SK-N-SH (cell line): ENCODE measurements at regions not wholly inside any gene's neighbourhood (a gene's known extent, or its start where the extent isn't known, plus 50 kb on each side); places are given as distances from the start of the nearest gene placed in this dataset.

Source experiments
- CTCF ChIA-PET: fragments of 300-600, 350-600 bp; formaldehyde crosslinking; extraction: SDS; loops from one replicate; lab custom pipeline; 2021; lab: Yijun Ruan, JAX
- POLR2A ChIA-PET: fragments of 350-600 bp; sonication (Branson Sonifier 250); formaldehyde crosslinking; extraction: SDS; loops from one replicate; lab custom pipeline; 2020; ENCODE audit warnings: antibody characterized with exemption, inconsistent platforms; lab: Yijun Ruan, JAX
- DNase-seq: peaks from one replicate; pipeline ENCODE4 v3.0.0; 2012
- H2AFZ ChIP-seq: fragments of 200-600 bp; sonication (generic); 2 replicates; pipeline ENCODE4 v1.8.1; 2016; ENCODE audit warnings: antibody characterized with exemption, mild to moderate bottlenecking, low read depth
- H3F3A ChIP-seq: fragments of 200-600 bp; sonication (generic); replicated peaks from 2 replicates; pipeline ENCODE3; 2016; ENCODE audit warnings: antibody characterized with exemption, mild to moderate bottlenecking; ENCODE audit not compliant: insufficient read depth
- H3K27ac ChIP-seq, 2 experiments: fragments of 200-500 bp in 1 of 2; fragments of 200-600 bp in 1 of 2; sonication (Bioruptor generic) in 1 of 2; sonication (generic), shearing (Covaris generic) in 1 of 2; 2 replicates each; pipeline versions ENCODE4 v1.5.1 to v1.6.1; 2014 to 2016; ENCODE audit warnings: low read depth in 2 of 2, inconsistent platforms in 1 of 2, low read length in 1 of 2, mild to moderate bottlenecking in 1 of 2, mixed read lengths in 1 of 2
- H3K27me3 ChIP-seq: fragments of 200-600 bp; sonication (generic), shearing (Covaris generic); 2 replicates; pipeline ENCODE4 v1.6.1; 2016; ENCODE audit warnings: mixed run types; ENCODE audit not compliant: insufficient read depth
- H3K36me3 ChIP-seq, 2 experiments: fragments of 200-500 bp in 1 of 2; fragments of 200-600 bp in 1 of 2; sonication (Bioruptor generic) in 1 of 2; sonication (generic) in 1 of 2; replicated peaks in 1 of 2; 2 replicates each; pipeline versions ENCODE3 to v1.5.1; 2014 to 2016; ENCODE audit warnings: low read length in 1 of 2, mild to moderate bottlenecking in 1 of 2; ENCODE audit not compliant: insufficient read depth in 2 of 2, control insufficient read depth in 1 of 2
- H3K4me1 ChIP-seq, 2 experiments: fragments of 200-500 bp in 1 of 2; fragments of 200-600 bp in 1 of 2; sonication (Bioruptor generic) in 1 of 2; sonication (generic), shearing (Covaris generic) in 1 of 2; 2 replicates each; pipeline versions ENCODE4 v1.5.1 to v1.6.1; 2014 to 2016; ENCODE audit warnings: low read depth in 1 of 2, low read length in 1 of 2, mixed run types in 1 of 2; ENCODE audit not compliant: insufficient read depth in 2 of 2, control insufficient read depth in 1 of 2
- H3K4me2 ChIP-seq: fragments of 200-600 bp; sonication (generic), shearing (Covaris generic); 2 replicates; pipeline ENCODE4 v1.6.1; 2017; ENCODE audit warnings: mixed run types
- H3K4me3 ChIP-seq, 2 experiments: fragments of 200-500 bp in 1 of 2; fragments of 200-600 bp in 1 of 2; sonication (Bioruptor generic) in 1 of 2; sonication (generic), shearing (Covaris generic) in 1 of 2; 2 replicates each; pipeline versions ENCODE4 v1.5.1 to v1.8.1; 2014 to 2016; ENCODE audit warnings: low read depth in 2 of 2, inconsistent platforms in 1 of 2, low read length in 1 of 2, mild to moderate bottlenecking in 1 of 2, mixed read lengths in 1 of 2, moderate library complexity in 1 of 2
- H3K79me2 ChIP-seq: fragments of 200-600 bp; sonication (generic); 2 replicates; pipeline ENCODE4 v1.8.1; 2017; ENCODE audit warnings: mild to moderate bottlenecking; ENCODE audit not compliant: insufficient read depth
- H3K9ac ChIP-seq: fragments of 200-600 bp; sonication (generic); 2 replicates; pipeline ENCODE4 v1.6.1; 2017; ENCODE audit warnings: mixed run types
- H3K9me2 ChIP-seq: fragments of 200-600 bp; sonication (generic); 2 replicates; pipeline ENCODE4 v1.6.1; 2017; ENCODE audit warnings: mixed run types
- H3K9me3 ChIP-seq: fragments of 200-600 bp; sonication (generic); 2 replicates; pipeline ENCODE4 v1.6.1; 2017; ENCODE audit warnings: mixed run types, mild to moderate bottlenecking, moderate library complexity
- H4K20me1 ChIP-seq: fragments of 200-600 bp; sonication (generic); 2 replicates; pipeline ENCODE4 v1.6.1; 2017; ENCODE audit warnings: mild to moderate bottlenecking, mixed run types; ENCODE audit not compliant: insufficient read depth
- CHD2 ChIP-seq: fragments of 150-350 bp; IDR thresholded peaks from 2 replicates; pipeline ENCODE4 v1.6.1; 2018; ENCODE audit warnings: low read length; ENCODE audit not compliant: partially characterized antibody
- EZH2phosphoT487 ChIP-seq: fragments of 200-600 bp; sonication (generic); IDR thresholded peaks from 2 replicates; pipeline ENCODE4 v1.6.1; 2017; ENCODE audit warnings: low read depth, mixed run types, mild to moderate bottlenecking, antibody characterized with exemption, moderate library complexity, borderline replicate concordance
- FOXJ3 ChIP-seq: sonication (generic); formaldehyde crosslinking; IDR thresholded peaks from 2 replicates; pipeline ENCODE4 v1.5.1; 2020; ENCODE audit warnings: mild to moderate bottlenecking, missing genetic modification reagents
- GATA2 ChIP-seq: sonication (generic); formaldehyde crosslinking; IDR thresholded peaks from 2 replicates; pipeline ENCODE4 v1.5.0; 2020; ENCODE audit warnings: mild to moderate bottlenecking, missing genetic modification reagents
- MEF2A ChIP-seq: IDR thresholded peaks from 2 replicates; pipeline ENCODE4 v1.4.0; 2012; ENCODE audit warnings: low read depth, borderline replicate concordance
- MXI1 ChIP-seq: IDR thresholded peaks from 2 replicates; pipeline ENCODE4 v1.6.1; 2012; ENCODE audit warnings: mild to moderate bottlenecking, low read depth, low read length, improper control_type of control experiment
- NFIC ChIP-seq: IDR thresholded peaks from 2 replicates; pipeline ENCODE4 v1.4.0; 2012; ENCODE audit warnings: borderline replicate concordance
- NRF1 ChIP-seq: IDR thresholded peaks from 2 replicates; pipeline ENCODE4 v1.6.1; 2012; ENCODE audit warnings: low read depth, mild to moderate bottlenecking, low read length
- RXRA ChIP-seq: IDR thresholded peaks from 2 replicates; pipeline ENCODE4 v1.4.0; 2012; ENCODE audit warnings: low read depth, mild to moderate bottlenecking, borderline replicate concordance
- SMC3 ChIP-seq: IDR thresholded peaks from 2 replicates; pipeline ENCODE4 v1.6.1; 2012; ENCODE audit warnings: low read depth, low read length, improper control_type of control experiment
- TCF12 ChIP-seq: IDR thresholded peaks from 2 replicates; pipeline ENCODE4 v1.4.0; 2012
- USF1 ChIP-seq: IDR thresholded peaks from 2 replicates; pipeline ENCODE4 v1.4.0; 2012; ENCODE audit warnings: low read depth, borderline replicate concordance
- YY1 ChIP-seq: IDR thresholded peaks from 2 replicates; pipeline ENCODE4 v1.4.0; 2012; ENCODE audit warnings: low read depth, mild to moderate bottlenecking
- ZBTB33 ChIP-seq: IDR thresholded peaks from 2 replicates; pipeline ENCODE4 v1.4.0; 2012; ENCODE audit warnings: low read depth, borderline replicate concordance
- WGBS: methylation state at CpG from one replicate; pipeline ENCODE4 v1.1.6; 2017; ENCODE audit warnings: low lambda C conversion rate; 5-methylcytosine and 5-hydroxymethylcytosine counted together
- TF ChIP-seq, protein P1 (sequence below): fragments of 150-350 bp; IDR thresholded peaks from 2 replicates; pipeline ENCODE4 v1.6.1; 2017; ENCODE audit warnings: antibody characterized with exemption, low read length, low read depth, borderline replicate concordance
- TF ChIP-seq, protein P2 (sequence below): IDR thresholded peaks from 2 replicates; pipeline ENCODE4; 2012
- TF ChIP-seq, protein P3 (sequence below): IDR thresholded peaks from 2 replicates; pipeline ENCODE4 v1.4.0; 2012; ENCODE audit warnings: low read depth
- TF ChIP-seq, protein P4 (sequence below): fragments of 200-600 bp; sonication (generic); IDR thresholded peaks from 2 replicates; pipeline ENCODE4 v1.6.1; 2017; ENCODE audit warnings: antibody characterized with exemption, mild to moderate bottlenecking, moderate library complexity

- POLR2A ChIA-PET: no interaction called here
- CTCF ChIA-PET: interaction anchor here (2.5 to 4.7 kb wide), 4 partner anchors 10 to 519 kb away, joined by 11 to 61 read pairs (median 30); no protein-coding TSS in a partner anchor
- Histone ChIP-seq H3K79me2 (no peaks in the 10 kb centered on the region), H3K4me2 (no peak overlapping the region), H3K9me3 (no peaks in the 10 kb centered on the region), H3K4me3 (no peak overlapping the region), H3K27me3 (no peaks in the 10 kb centered on the region), H3K9ac (no peak overlapping the region), H3K27ac (no peak overlapping the region), H3K9me2 (no peaks in the 10 kb centered on the region), H3F3A (peaks cover 16% of the 10 kb centered on the region), H2AFZ (no peak overlapping the region), H3K4me1 (peaks cover 0 to 17% of the 10 kb centered on the region in 2 experiments; a peak in 3 of 4 replicates), H4K20me1 (no peaks in the 10 kb centered on the region), H3K36me3 (no peaks in the 10 kb centered on the region)
- WGBS: 24% methylated on average over 3 of the region's 3 CpGs
- DNase-seq: no peak
- TF ChIP-seq GATA2 (CRISPR knock-in tag): no peak
- no peak for TF ChIP-seq MXI1
- no peak for TF ChIP-seq SMC3
- no peak for TF ChIP-seq FOXJ3 (CRISPR knock-in tag)
- no peak for TF ChIP-seq YY1
- TF ChIP-seq TCF12: no peak
- TF ChIP-seq, protein P1, sequence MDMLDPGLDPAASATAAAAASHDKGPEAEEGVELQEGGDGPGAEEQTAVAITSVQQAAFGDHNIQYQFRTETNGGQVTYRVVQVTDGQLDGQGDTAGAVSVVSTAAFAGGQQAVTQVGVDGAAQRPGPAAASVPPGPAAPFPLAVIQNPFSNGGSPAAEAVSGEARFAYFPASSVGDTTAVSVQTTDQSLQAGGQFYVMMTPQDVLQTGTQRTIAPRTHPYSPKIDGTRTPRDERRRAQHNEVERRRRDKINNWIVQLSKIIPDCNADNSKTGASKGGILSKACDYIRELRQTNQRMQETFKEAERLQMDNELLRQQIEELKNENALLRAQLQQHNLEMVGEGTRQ: no peak
- no peak for TF ChIP-seq MEF2A
- no peak for TF ChIP-seq USF1
- no peak for TF ChIP-seq CHD2
- TF ChIP-seq, protein P2, sequence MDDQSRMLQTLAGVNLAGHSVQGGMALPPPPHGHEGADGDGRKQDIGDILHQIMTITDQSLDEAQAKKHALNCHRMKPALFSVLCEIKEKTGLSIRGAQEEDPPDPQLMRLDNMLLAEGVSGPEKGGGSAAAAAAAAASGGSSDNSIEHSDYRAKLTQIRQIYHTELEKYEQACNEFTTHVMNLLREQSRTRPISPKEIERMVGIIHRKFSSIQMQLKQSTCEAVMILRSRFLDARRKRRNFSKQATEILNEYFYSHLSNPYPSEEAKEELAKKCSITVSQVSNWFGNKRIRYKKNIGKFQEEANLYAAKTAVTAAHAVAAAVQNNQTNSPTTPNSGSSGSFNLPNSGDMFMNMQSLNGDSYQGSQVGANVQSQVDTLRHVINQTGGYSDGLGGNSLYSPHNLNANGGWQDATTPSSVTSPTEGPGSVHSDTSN: no peak
- TF ChIP-seq RXRA: no peak
- TF ChIP-seq NFIC: no peak
- TF ChIP-seq, protein P3, sequence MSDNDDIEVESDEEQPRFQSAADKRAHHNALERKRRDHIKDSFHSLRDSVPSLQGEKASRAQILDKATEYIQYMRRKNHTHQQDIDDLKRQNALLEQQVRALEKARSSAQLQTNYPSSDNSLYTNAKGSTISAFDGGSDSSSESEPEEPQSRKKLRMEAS: no peak
- TF ChIP-seq NRF1: no peak
- no peak for TF ChIP-seq EZH2phosphoT487
- TF ChIP-seq, protein P4, sequence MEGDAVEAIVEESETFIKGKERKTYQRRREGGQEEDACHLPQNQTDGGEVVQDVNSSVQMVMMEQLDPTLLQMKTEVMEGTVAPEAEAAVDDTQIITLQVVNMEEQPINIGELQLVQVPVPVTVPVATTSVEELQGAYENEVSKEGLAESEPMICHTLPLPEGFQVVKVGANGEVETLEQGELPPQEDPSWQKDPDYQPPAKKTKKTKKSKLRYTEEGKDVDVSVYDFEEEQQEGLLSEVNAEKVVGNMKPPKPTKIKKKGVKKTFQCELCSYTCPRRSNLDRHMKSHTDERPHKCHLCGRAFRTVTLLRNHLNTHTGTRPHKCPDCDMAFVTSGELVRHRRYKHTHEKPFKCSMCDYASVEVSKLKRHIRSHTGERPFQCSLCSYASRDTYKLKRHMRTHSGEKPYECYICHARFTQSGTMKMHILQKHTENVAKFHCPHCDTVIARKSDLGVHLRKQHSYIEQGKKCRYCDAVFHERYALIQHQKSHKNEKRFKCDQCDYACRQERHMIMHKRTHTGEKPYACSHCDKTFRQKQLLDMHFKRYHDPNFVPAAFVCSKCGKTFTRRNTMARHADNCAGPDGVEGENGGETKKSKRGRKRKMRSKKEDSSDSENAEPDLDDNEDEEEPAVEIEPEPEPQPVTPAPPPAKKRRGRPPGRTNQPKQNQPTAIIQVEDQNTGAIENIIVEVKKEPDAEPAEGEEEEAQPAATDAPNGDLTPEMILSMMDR: no peak
- TF ChIP-seq ZBTB33: no peak
Measured at GRCh38 chr5:34484216-34484920, 171.8 kb upstream of the RAI14 start.
